AG10803 (cell line): ENCODE measurements at regions not wholly inside any gene's neighbourhood (a gene's known extent, or its start where the extent isn't known, plus 50 kb on each side); places are given as distances from the start of the nearest gene placed in this dataset.

Source experiments
- DNase-seq: peaks from one replicate; pipeline ENCODE4 v3.0.0; 2010; ENCODE audit warnings: low read depth
- H3K4me3 ChIP-seq: 2 replicates; pipeline ENCODE4 v1.5.1; 2011; ENCODE audit warnings: mild to moderate bottlenecking, low read length, control low read depth
- CTCF ChIP-seq: conservative IDR thresholded peaks from 2 replicates; pipeline ENCODE4 v1.5.1; 2011; ENCODE audit warnings: mild to moderate bottlenecking, low read length, control low read depth, inconsistent platforms

GRCh38 chr21:41032541-41032940 lies 135.4 kb upstream of the BACE2 start:
- no peak for TF ChIP-seq CTCF
- H3K4me3 ChIP-seq: no peak overlapping the region
- peak; percentile 28 for DNase-seq

- no peak overlapping the region for H3K4me3 ChIP-seq
- no peak for TF ChIP-seq CTCF
- DNase-seq: no peak
These were observed 130.7 kb upstream of the BACE2 start for GRCh38 chr21:41037212-41037611.

- no peak for TF ChIP-seq CTCF
- no peak overlapping the region for H3K4me3 ChIP-seq
- DNase-seq: no peak
These were observed 130.0 kb upstream of the BACE2 start for GRCh38 chr21:41037936-41038335.

- peak; percentile 36; the same call in 1 of the 2 replicates for TF ChIP-seq CTCF
- H3K4me3 ChIP-seq: no peak overlapping the region
- no peak for DNase-seq
These were observed 124.9 kb upstream of the BACE2 start for GRCh38 chr21:41043014-41043413.

GRCh38 chr21:41045534-41046268 lies 122.3 kb upstream of the BACE2 start:
- no peak for TF ChIP-seq CTCF
- no peak overlapping the region for H3K4me3 ChIP-seq
- DNase-seq: no peak

GRCh38 chr21:41048145-41048544 lies 119.8 kb upstream of the BACE2 start:
- TF ChIP-seq CTCF: no peak

GRCh38 chr21:41048623-41049022 lies 119.3 kb upstream of the BACE2 start:
- DNase-seq: no peak
- no peak for TF ChIP-seq CTCF

More at GRCh38 chr21:41048145-41048544, 119.8 kb upstream of the BACE2 start:
- no peak overlapping the region for H3K4me3 ChIP-seq
- DNase-seq: no peak

More at GRCh38 chr21:41048623-41049022, 119.3 kb upstream of the BACE2 start:
- H3K4me3 ChIP-seq: no peak overlapping the region
